ENCODE measurements at regions not wholly inside any gene's neighbourhood (a gene's known extent, or its start where the extent isn't known, plus 50 kb on each side); places are given as distances from the start of the nearest gene placed in this dataset.

DNA sequence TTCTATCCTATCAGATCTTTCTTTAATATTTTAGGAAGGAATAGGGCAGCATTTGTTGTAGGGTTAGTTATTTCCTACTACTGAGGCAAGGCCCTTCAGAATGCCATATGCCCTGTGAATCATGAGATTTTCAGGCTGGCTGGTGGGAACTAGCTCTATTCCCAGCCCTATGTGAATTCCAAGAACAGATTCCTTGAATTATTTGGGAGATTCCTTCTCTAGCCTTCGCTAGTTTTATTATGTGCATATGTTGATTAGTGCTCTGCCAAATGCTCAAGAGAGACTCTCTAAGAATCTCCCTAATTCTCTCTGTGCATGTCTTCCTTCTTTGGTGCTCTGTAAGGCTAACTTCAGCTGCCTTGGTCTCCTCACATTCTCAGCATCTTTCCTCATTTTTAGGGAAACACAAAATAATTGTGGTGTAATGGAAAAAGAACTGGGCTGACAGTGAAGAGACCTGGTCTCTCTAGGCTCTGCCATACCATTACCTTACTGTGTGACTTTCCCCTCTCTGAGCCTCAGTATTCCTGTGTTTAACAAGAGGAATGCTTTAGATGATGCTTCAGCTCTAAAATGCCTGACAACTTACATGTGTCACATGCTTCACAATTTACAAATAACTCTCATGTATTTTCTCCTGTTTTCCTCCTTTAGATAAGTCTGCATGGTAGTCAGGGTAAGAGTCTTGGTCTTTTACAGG lies 79.7 kb downstream of the VMA21 start:
- Mint-ChIP-seq H3K4me1 (no peaks in the 10 kb centered on the region), H3K27me3 (ENCODE audit: low read depth) (no peaks in the 10 kb centered on the region), H3K27ac (no peak overlapping the region), H3K9me3 (peaks cover 51% of the 10 kb centered on the region), H3K36me3 (no peaks in the 10 kb centered on the region), H3K4me3 (no peak overlapping the region)
- no peak for DNase-seq (ENCODE audit: low spot score in 2 of 2, unreplicated experiment in 2 of 2)
- no peak for TF ChIP-seq CTCF (IDR thresholded peaks at IDR 0.05; ENCODE audit: unreplicated experiment)

GRCh38 chrX:151478058-151478457 lies 81.1 kb downstream of the VMA21 start:
- Mint-ChIP-seq H3K9me3 (peaks cover 46% of the 10 kb centered on the region), H3K4me3 (no peak overlapping the region), H3K27me3 (ENCODE audit: low read depth) (no peaks in the 10 kb centered on the region), H3K36me3 (no peaks in the 10 kb centered on the region), H3K4me1 (no peaks in the 10 kb centered on the region), H3K27ac (no peak overlapping the region)
- no peak for TF ChIP-seq CTCF (IDR thresholded peaks at IDR 0.05; ENCODE audit: unreplicated experiment)
- no peak for DNase-seq (ENCODE audit: low spot score in 2 of 2, unreplicated experiment in 2 of 2)

DNA sequence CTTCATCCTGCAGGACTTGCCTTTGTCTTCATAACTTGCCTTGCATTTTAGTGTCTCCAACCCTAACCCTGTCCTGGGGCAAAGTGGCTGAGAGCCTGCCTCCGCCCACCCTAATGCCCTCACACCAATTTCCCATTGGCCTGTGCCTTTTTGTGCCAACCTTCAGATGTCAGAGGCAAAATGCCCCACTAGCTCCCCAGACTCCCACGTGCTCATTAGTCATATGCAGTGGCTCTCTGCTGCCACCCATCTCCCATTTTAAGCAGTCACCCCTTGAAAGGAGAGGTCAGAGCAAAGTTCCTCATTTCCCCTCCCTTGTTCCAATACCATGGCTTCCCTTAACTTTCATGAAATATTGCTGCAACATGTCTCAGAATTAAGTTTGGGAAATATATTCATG lies 74.8 kb upstream of the PASD1 start:
- H3K36me3 Mint-ChIP-seq: no peaks in the 10 kb centered on the region
- H3K9me3 Mint-ChIP-seq: peaks cover 13% of the 10 kb centered on the region

GRCh38 chrX:151505796-151506195 lies 57.7 kb upstream of the PASD1 start:
- Mint-ChIP-seq H3K27ac (no peak overlapping the region), H3K4me3 (no peak overlapping the region), H3K4me1 (peaks cover 10% of the 10 kb centered on the region), H3K9me3 (peaks cover 25% of the 10 kb centered on the region), H3K27me3 (ENCODE audit: low read depth) (peaks cover 11% of the 10 kb centered on the region), H3K36me3 (no peaks in the 10 kb centered on the region)
- no peak for TF ChIP-seq CTCF (IDR thresholded peaks at IDR 0.05; ENCODE audit: unreplicated experiment)
- DNase-seq (ENCODE audit: low spot score in 2 of 2, unreplicated experiment in 2 of 2): no peak

More for the DNA sequence above, 74.8 kb upstream of the PASD1 start:
- H3K27ac Mint-ChIP-seq: no peak overlapping the region
- no peak overlapping the region for H3K4me3 Mint-ChIP-seq
- no peak for DNase-seq (ENCODE audit: low spot score in 2 of 2, unreplicated experiment in 2 of 2)
- no peaks in the 10 kb centered on the region for H3K27me3 Mint-ChIP-seq (ENCODE audit: low read depth)
- TF ChIP-seq CTCF (IDR thresholded peaks at IDR 0.05; ENCODE audit: unreplicated experiment): no peak
- no peaks in the 10 kb centered on the region for H3K4me1 Mint-ChIP-seq

DNA sequence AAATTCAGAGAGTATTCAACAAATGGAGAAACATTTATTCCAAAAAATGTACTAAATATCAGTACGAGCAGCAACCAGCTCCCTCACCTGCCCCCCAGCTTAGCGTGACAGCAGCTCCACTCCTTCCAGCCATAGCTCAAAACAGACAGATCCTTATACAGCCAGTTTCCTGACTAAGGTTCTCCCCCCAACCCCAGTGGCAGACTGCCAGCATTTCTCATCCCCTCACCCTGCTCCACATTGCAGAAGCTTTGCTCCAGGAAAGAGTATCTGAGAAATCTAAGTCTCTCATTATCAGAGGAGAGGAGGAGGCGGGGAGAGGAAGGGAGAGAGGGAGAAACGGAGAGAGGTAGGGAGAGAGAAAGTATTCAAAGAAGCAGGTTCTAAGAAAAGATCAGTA lies 53.3 kb upstream of the PASD1 start:
- peaks cover 6% of the 10 kb centered on the region for H3K27me3 Mint-ChIP-seq (ENCODE audit: low read depth)
- H3K9me3 Mint-ChIP-seq: peaks cover 23% of the 10 kb centered on the region
- no peaks in the 10 kb centered on the region for H3K36me3 Mint-ChIP-seq
- peak in 1 of 2 experiments; percentile 57 for DNase-seq (ENCODE audit: low spot score in 2 of 2, unreplicated experiment in 2 of 2)
- TF ChIP-seq CTCF (IDR thresholded peaks at IDR 0.05; ENCODE audit: unreplicated experiment): no peak
- H3K27ac Mint-ChIP-seq: peak overlapping the region; percentile 27
- H3K4me1 Mint-ChIP-seq: peaks cover 10% of the 10 kb centered on the region
- no peak overlapping the region for H3K4me3 Mint-ChIP-seq

Measured in mesothelial cell of epicardium (in vitro differentiated cells).